ENCODE measurements at regions not wholly inside any gene's neighbourhood (a gene's known extent, or its start where the extent isn't known, plus 50 kb on each side); places are given as distances from the start of the nearest gene placed in this dataset.
A peak's percentile ranks its signal among the peaks of the same experiment; 100 is the strongest.

DNA sequence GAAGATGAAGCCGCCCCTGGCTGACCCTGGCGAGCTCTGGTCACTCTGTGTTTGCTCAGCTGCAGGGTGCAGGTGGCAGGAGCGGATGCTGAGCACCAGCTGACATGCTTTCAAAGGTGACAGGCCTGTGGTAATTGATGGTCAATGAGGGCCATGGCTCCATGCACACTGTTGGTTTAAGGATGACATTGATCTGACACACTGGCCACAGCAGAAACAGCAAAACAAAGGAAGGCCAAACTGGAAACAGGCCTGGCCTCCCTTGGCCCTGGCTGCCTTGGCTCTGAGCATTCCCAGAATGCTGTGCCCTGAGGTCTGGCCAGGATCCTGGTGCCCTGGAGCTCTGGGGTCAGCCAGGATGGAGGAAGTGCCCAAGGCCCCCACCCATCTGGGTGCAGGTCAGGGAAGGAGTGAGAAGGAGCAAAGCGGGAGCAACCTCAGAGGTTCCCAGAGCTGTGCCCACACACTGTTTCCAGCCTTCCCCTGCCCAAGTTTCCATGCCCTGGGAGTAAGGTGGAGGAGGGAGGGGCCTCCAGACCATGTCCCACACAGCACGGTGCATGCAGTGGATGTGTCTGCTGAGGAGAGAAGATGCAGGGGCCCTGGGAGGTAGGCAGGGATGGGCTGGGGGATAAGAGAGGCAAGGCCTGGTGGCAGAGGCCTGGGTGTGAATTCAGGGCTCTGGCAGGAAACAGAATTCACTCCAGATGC is 302.2 kb downstream of the RPS24 start:
- Mint-ChIP-seq H3K36me3 (ENCODE audit: low read depth, unreplicated experiment) (peaks cover 5% of the 10 kb centered on the region), H3K4me3 (ENCODE audit: unreplicated experiment) (no peak overlapping the region), H3K27me3 (ENCODE audit: unreplicated experiment) (peaks cover 9% of the 10 kb centered on the region), H3K27ac (ENCODE audit: unreplicated experiment) (no peak overlapping the region), H3K9me3 (ENCODE audit: unreplicated experiment) (no peaks in the 10 kb centered on the region), H3K4me1 (ENCODE audit: unreplicated experiment) (peaks cover 7% of the 10 kb centered on the region)
- DNase-seq (ENCODE audit: low spot score): no peak
- no peak for TF ChIP-seq CTCF (IDR thresholded peaks at IDR 0.05; ENCODE audit: unreplicated experiment)

GRCh38 chr10:78336402-78336791 is 302.7 kb downstream of the RPS24 start:
- Mint-ChIP-seq H3K9me3 (ENCODE audit: unreplicated experiment) (no peaks in the 10 kb centered on the region), H3K36me3 (ENCODE audit: low read depth, unreplicated experiment) (peaks cover 5% of the 10 kb centered on the region), H3K27ac (ENCODE audit: unreplicated experiment) (no peak overlapping the region)

DNA sequence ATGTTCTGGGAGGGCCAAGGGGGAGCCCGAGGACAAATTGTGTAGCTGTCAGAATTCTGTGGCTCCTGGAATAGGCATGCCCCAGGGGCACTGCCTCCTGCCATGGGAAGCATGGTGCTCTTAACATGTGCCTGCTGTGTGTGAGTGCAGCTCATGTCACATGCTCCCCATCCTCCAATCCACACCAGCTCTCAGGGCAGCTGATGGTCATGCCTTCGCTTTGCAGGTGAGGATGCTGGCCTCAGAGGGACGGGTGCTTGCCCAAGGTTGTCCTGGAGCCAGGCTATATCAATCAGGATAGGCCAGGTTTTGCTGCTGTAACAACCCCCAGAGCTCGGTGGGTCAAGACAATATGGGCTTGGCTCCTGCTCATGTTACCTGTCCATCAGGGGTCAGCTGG is 303.4 kb downstream of the RPS24 start:
- peaks cover 5% of the 10 kb centered on the region for H3K36me3 Mint-ChIP-seq (ENCODE audit: low read depth, unreplicated experiment)
- H3K27me3 Mint-ChIP-seq (ENCODE audit: unreplicated experiment): peaks cover 9% of the 10 kb centered on the region
- peaks cover 7% of the 10 kb centered on the region for H3K4me1 Mint-ChIP-seq (ENCODE audit: unreplicated experiment)
- TF ChIP-seq CTCF (IDR thresholded peaks at IDR 0.05; ENCODE audit: unreplicated experiment): no peak
- no peak overlapping the region for H3K27ac Mint-ChIP-seq (ENCODE audit: unreplicated experiment)
- H3K9me3 Mint-ChIP-seq (ENCODE audit: unreplicated experiment): no peaks in the 10 kb centered on the region
- no peak overlapping the region for H3K4me3 Mint-ChIP-seq (ENCODE audit: unreplicated experiment)
- DNase-seq (ENCODE audit: low spot score): no peak

More at GRCh38 chr10:78336402-78336791, 302.7 kb downstream of the RPS24 start:
- TF ChIP-seq CTCF (IDR thresholded peaks at IDR 0.05; ENCODE audit: unreplicated experiment): no peak
- peaks cover 7% of the 10 kb centered on the region for H3K4me1 Mint-ChIP-seq (ENCODE audit: unreplicated experiment)
- no peak overlapping the region for H3K4me3 Mint-ChIP-seq (ENCODE audit: unreplicated experiment)
- H3K27me3 Mint-ChIP-seq (ENCODE audit: unreplicated experiment): peaks cover 9% of the 10 kb centered on the region
- DNase-seq (ENCODE audit: low spot score): peak; percentile 2

DNA sequence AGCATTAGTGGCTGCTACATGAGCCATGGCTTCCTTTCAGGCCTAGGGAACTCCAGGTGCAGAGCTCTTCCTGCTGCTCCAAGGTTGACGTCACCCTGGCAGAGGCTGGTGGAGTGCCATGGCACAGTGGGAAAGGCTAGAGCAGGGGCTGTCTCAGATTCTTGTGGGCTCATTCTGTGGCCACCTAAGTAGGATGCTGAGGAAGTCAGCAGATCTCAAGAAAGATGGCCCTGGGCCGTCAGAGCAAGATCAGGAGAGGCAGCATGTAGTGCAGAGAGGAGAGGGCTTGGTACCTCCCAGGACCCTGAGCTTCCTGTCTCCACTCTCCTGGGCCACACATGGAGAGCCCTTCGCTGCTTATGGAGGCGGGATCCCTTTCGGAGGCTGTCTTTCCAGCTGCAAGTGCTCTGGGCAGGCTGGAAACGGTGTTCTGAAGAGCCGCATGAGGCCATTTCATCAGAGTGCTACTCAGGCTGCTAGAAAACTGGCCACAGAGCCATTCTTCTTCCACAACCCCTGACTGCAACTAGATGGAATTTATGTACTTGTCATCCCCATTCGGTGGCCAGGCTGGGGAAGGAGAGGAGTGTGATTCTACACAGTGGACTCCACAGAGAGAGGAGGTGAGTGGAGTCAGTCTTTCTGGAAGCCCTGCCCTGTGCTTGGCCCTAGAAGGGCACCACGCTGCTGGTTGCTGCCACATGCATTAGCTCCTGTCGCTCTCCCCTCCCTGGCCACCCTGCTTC is 304.2 kb downstream of the RPS24 start:
- no peak for TF ChIP-seq CTCF (IDR thresholded peaks at IDR 0.05; ENCODE audit: unreplicated experiment)
- H3K9me3 Mint-ChIP-seq (ENCODE audit: unreplicated experiment): no peaks in the 10 kb centered on the region
- no peak overlapping the region for H3K4me3 Mint-ChIP-seq (ENCODE audit: unreplicated experiment)
- H3K27me3 Mint-ChIP-seq (ENCODE audit: unreplicated experiment): peaks cover 9% of the 10 kb centered on the region
- H3K36me3 Mint-ChIP-seq (ENCODE audit: low read depth, unreplicated experiment): peaks cover 5% of the 10 kb centered on the region
- no peak overlapping the region for H3K27ac Mint-ChIP-seq (ENCODE audit: unreplicated experiment)
- no peak for DNase-seq (ENCODE audit: low spot score)
- H3K4me1 Mint-ChIP-seq (ENCODE audit: unreplicated experiment): peaks cover 7% of the 10 kb centered on the region

DNA sequence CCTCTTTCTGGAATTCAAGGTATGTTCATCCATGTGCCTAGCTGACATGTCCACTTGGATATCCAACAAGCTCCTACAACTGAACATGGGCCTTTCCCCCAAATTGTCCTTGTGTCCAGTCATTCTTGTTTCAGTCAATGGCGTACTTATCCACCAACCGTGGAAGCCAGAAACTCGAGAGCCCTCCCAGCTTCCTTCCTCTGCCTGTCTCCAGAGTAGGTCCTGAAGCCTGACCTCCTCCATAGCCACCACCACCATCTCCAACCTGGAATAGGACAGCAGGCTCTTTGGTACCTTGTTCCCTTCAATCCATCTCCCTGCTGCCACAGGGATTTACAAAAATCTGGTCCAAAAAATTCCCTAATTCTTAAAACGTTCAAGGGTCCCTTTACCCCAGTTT is 305.1 kb downstream of the RPS24 start:
- peaks cover 7% of the 10 kb centered on the region for H3K4me1 Mint-ChIP-seq (ENCODE audit: unreplicated experiment)

More for the DNA sequence above, 305.1 kb downstream of the RPS24 start:
- Mint-ChIP-seq H3K36me3 (ENCODE audit: low read depth, unreplicated experiment) (no peaks in the 10 kb centered on the region), H3K27ac (ENCODE audit: unreplicated experiment) (no peak overlapping the region), H3K9me3 (ENCODE audit: unreplicated experiment) (no peaks in the 10 kb centered on the region), H3K27me3 (ENCODE audit: unreplicated experiment) (peaks cover 4% of the 10 kb centered on the region), H3K4me3 (ENCODE audit: unreplicated experiment) (no peak overlapping the region)
- TF ChIP-seq CTCF (IDR thresholded peaks at IDR 0.05; ENCODE audit: unreplicated experiment): no peak
- DNase-seq (ENCODE audit: low spot score): no peak
